H1 (cell line): ENCODE measurements at regions not wholly inside any gene's neighbourhood (a gene's known extent, or its start where the extent isn't known, plus 50 kb on each side); places are given as distances from the start of the nearest gene placed in this dataset.

Experiments used
- CTCF ChIA-PET: fragments of 300-600 bp; sonication (Branson Sonifier 250); formaldehyde crosslinking; loops from one replicate; lab custom pipeline; 2021; ENCODE audit not compliant: partially characterized antibody; lab: Charles Lee
- POLR2A ChIA-PET: fragments of 300-600 bp; sonication (Branson Sonifier 250); formaldehyde crosslinking; loops from one replicate; lab custom pipeline; 2021; ENCODE audit warnings: inconsistent platforms; ENCODE audit not compliant: partially characterized antibody; lab: Charles Lee
- DNase-seq, 2 experiments: peaks; one replicate each; pipeline versions ENCODE4 v3.0.0 to v3.0.0-alpha.2; 2010 to 2022; ENCODE audit warnings: low spot score in 2 of 2, low read depth in 1 of 2, mixed read lengths in 1 of 2
- FAIRE-seq: peaks from 2 replicates; lab custom pipeline; 2011; peaks lifted over from hg19 to GRCh38; lab: Jason Lieb, UNC
- H2AFZ ChIP-seq: 2 replicates; pipeline ENCODE4 v1.8.1; 2012; ENCODE audit warnings: low read length, inconsistent platforms
- H2AK5ac ChIP-seq: 2 replicates; pipeline ENCODE4 v1.6.1; 2013; ENCODE audit warnings: low read depth, low read length
- H2BK120ac ChIP-seq: replicated peaks from 2 replicates; pipeline ENCODE3; 2013; ENCODE audit warnings: low read depth, low read length, inconsistent platforms
- H2BK12ac ChIP-seq: 2 replicates; pipeline ENCODE4 v1.6.1; 2013; ENCODE audit warnings: low read depth, low read length
- H2BK15ac ChIP-seq: 2 replicates; pipeline ENCODE4 v1.6.1; 2013; ENCODE audit warnings: low read length
- H2BK20ac ChIP-seq: 2 replicates; pipeline ENCODE4 v1.6.1; 2013; ENCODE audit warnings: low read length
- H2BK5ac ChIP-seq: 2 replicates; pipeline ENCODE4 v1.6.1; 2013; ENCODE audit warnings: low read depth, low read length
- H3K14ac ChIP-seq: 2 replicates; pipeline ENCODE4 v1.6.1; 2013; ENCODE audit warnings: inconsistent platforms; ENCODE audit not compliant: insufficient read length
- H3K18ac ChIP-seq: 2 replicates; pipeline ENCODE4 v1.6.1; 2013; ENCODE audit warnings: low read length; ENCODE audit errors: extremely low read depth
- H3K23ac ChIP-seq: 2 replicates; pipeline ENCODE4 v1.6.1; 2013; ENCODE audit warnings: inconsistent platforms; ENCODE audit not compliant: insufficient read length
- H3K23me2 ChIP-seq: 2 replicates; pipeline ENCODE4 v1.6.1; 2013; ENCODE audit warnings: low read depth, low read length
- H3K27ac ChIP-seq: 2 replicates; pipeline ENCODE4 v1.6.1; 2011; ENCODE audit warnings: low read depth, low read length, inconsistent platforms
- H3K27me3 ChIP-seq, 4 experiments: replicated peaks in 1 of 4; 1 replicate in 1 of 4; 2 replicates in 3 of 4; pipeline versions ENCODE4 v1.6.1 to v1.8.1; 2011 to 2013; ENCODE audit warnings: low read length in 3 of 4, mild to moderate bottlenecking in 3 of 4, inconsistent platforms in 2 of 4, mixed read lengths in 2 of 4, moderate library complexity in 1 of 4; ENCODE audit not compliant: control insufficient read depth in 3 of 4, insufficient read depth in 3 of 4; ENCODE audit errors: extremely low read depth in 1 of 4
- H3K36me3 ChIP-seq, 4 experiments: 2 replicates each; pipeline versions ENCODE4 v1.6.1 to v1.8.1; 2011 to 2013; ENCODE audit warnings: mild to moderate bottlenecking in 4 of 4, low read length in 3 of 4, moderate library complexity in 2 of 4, control low read depth in 1 of 4, inconsistent platforms in 1 of 4; ENCODE audit not compliant: insufficient read depth in 4 of 4, control insufficient read depth in 2 of 4
- H3K4ac ChIP-seq: replicated peaks from 2 replicates; pipeline ENCODE3; 2013; ENCODE audit warnings: low read length, low read depth, mixed read lengths, inconsistent platforms; ENCODE audit not compliant: insufficient read length
- H3K4me1 ChIP-seq, 4 experiments: replicated peaks in 1 of 4; 1 replicate in 1 of 4; 2 replicates in 3 of 4; pipeline versions ENCODE4 v1.6.1 to v1.8.1; 2011 to 2013; ENCODE audit warnings: low read length in 3 of 4, inconsistent platforms in 2 of 4, mixed read lengths in 1 of 4; ENCODE audit not compliant: insufficient read depth in 4 of 4, control insufficient read depth in 3 of 4
- H3K4me2 ChIP-seq, 2 experiments: 2 replicates each; pipeline versions ENCODE4 v1.6.1 to v1.8.1; 2011 to 2013; ENCODE audit warnings: low read depth in 2 of 2, low read length in 2 of 2, control low read depth in 1 of 2, inconsistent platforms in 1 of 2, mild to moderate bottlenecking in 1 of 2; ENCODE audit not compliant: insufficient read depth in 1 of 2
- H3K4me3 ChIP-seq, 4 experiments: fragments of 200-600, 300-600 bp in 1 of 4; sonication (generic), shearing (Covaris generic), sonication (Bioruptor Twin) in 1 of 4; 2 replicates each; pipeline versions ENCODE4 v1.5.1 to v1.8.1; 2011 to 2016; ENCODE audit warnings: low read length in 4 of 4, low read depth in 3 of 4, control low read depth in 2 of 4, inconsistent platforms in 2 of 4, mild to moderate bottlenecking in 2 of 4, mixed read lengths in 1 of 4, moderate library complexity in 1 of 4; ENCODE audit not compliant: insufficient read depth in 2 of 4; ENCODE audit errors: extremely low read depth in 1 of 4
- H3K56ac ChIP-seq: replicated peaks from 2 replicates; pipeline ENCODE3; 2013; ENCODE audit warnings: low read depth, mild to moderate bottlenecking, mixed read lengths, low read length, inconsistent platforms; ENCODE audit not compliant: insufficient read length
- H3K79me1 ChIP-seq: 2 replicates; pipeline ENCODE4 v1.6.1; 2013; ENCODE audit warnings: low read depth, low read length, control low read depth
- H3K79me2 ChIP-seq, 2 experiments: 2 replicates each; pipeline versions ENCODE4 v1.6.1 to v1.8.1; 2012 to 2013; ENCODE audit warnings: low read length in 2 of 2, mild to moderate bottlenecking in 2 of 2, inconsistent platforms in 1 of 2; ENCODE audit not compliant: insufficient read depth in 2 of 2, control insufficient read depth in 1 of 2
- H3K9ac ChIP-seq, 4 experiments: replicated peaks in 1 of 4; 1 replicate in 1 of 4; 2 replicates in 3 of 4; pipeline versions ENCODE4 v1.6.1 to v1.8.1; 2011 to 2013; ENCODE audit warnings: low read depth in 3 of 4, low read length in 3 of 4, control low read depth in 2 of 4, mild to moderate bottlenecking in 2 of 4, moderate library complexity in 2 of 4, inconsistent platforms in 1 of 4; ENCODE audit errors: extremely low read depth in 1 of 4
- H3K9me3 ChIP-seq, 2 experiments: 2 replicates each; pipeline versions ENCODE4 v1.6.1 to v1.8.1; 2012 to 2013; ENCODE audit warnings: mild to moderate bottlenecking in 2 of 2, moderate library complexity in 2 of 2, control low read depth in 1 of 2, inconsistent platforms in 1 of 2, low read depth in 1 of 2, low read length in 1 of 2, mixed read lengths in 1 of 2; ENCODE audit not compliant: insufficient read depth in 2 of 2
- H4K20me1 ChIP-seq, 2 experiments: replicated peaks in 1 of 2; 2 replicates each; pipeline versions ENCODE3 to v1.8.1; 2011 to 2013; ENCODE audit warnings: inconsistent platforms in 2 of 2, low read length in 2 of 2, mild to moderate bottlenecking in 1 of 2; ENCODE audit not compliant: insufficient read depth in 2 of 2, control insufficient read depth in 1 of 2
- H4K5ac ChIP-seq: 2 replicates; pipeline ENCODE4 v1.6.1; 2013; ENCODE audit warnings: low read length, low read depth, mixed read lengths, inconsistent platforms; ENCODE audit not compliant: insufficient read length
- H4K8ac ChIP-seq: 2 replicates; pipeline ENCODE4 v1.8.0; 2013; ENCODE audit warnings: mild to moderate bottlenecking, moderate library complexity, low read length, inconsistent platforms; ENCODE audit not compliant: insufficient read depth; ENCODE audit errors: extremely low read depth
- H4K91ac ChIP-seq: replicated peaks from 2 replicates; pipeline ENCODE3; 2013; ENCODE audit warnings: low read length, mixed read lengths, inconsistent platforms; ENCODE audit not compliant: insufficient read length
- ATF2 ChIP-seq: IDR thresholded peaks from 2 replicates; pipeline ENCODE4 v1.6.1; 2012; ENCODE audit warnings: low read length, inconsistent platforms
- ATF3 ChIP-seq: IDR thresholded peaks from 2 replicates; pipeline ENCODE4 v1.6.1; 2011; ENCODE audit warnings: low read depth, mild to moderate bottlenecking, low read length; ENCODE audit not compliant: insufficient read depth
- NRF1 ChIP-seq: IDR thresholded peaks from 2 replicates; pipeline ENCODE4 v1.6.1; 2011; ENCODE audit warnings: mild to moderate bottlenecking, low read depth, low read length, improper control_type of control experiment
- SAP30 ChIP-seq: fragments of 300-600 bp; sonication (generic); IDR thresholded peaks from 2 replicates; pipeline ENCODE4 v1.7.1; 2012; ENCODE audit warnings: low read length, moderate library complexity, mild to moderate bottlenecking, inconsistent platforms; ENCODE audit not compliant: insufficient read depth, insufficient replicate concordance
- SP2 ChIP-seq: IDR thresholded peaks from 2 replicates; pipeline ENCODE4 v1.6.1; 2012; ENCODE audit warnings: mild to moderate bottlenecking, low read length, inconsistent platforms
- WGBS, 2 experiments: shearing (Covaris generic) in 1 of 2; methylation state at CpG; one replicate each; pipeline versions ENCODE4 v1.1.6 to v1.1.7; 2013 to 2015; ENCODE audit warnings: low lambda C conversion rate in 2 of 2, mixed read lengths in 2 of 2, inconsistent platforms in 1 of 2, low coverage in 1 of 2, missing lambda C conversion rate in 1 of 2; ENCODE audit not compliant: insufficient replicate concordance in 2 of 2, insufficient coverage in 1 of 2, insufficient read length in 1 of 2; ENCODE audit errors: extremely low coverage in 1 of 2, missing lambda C conversion rate in 1 of 2; 5-methylcytosine and 5-hydroxymethylcytosine counted together

DNA sequence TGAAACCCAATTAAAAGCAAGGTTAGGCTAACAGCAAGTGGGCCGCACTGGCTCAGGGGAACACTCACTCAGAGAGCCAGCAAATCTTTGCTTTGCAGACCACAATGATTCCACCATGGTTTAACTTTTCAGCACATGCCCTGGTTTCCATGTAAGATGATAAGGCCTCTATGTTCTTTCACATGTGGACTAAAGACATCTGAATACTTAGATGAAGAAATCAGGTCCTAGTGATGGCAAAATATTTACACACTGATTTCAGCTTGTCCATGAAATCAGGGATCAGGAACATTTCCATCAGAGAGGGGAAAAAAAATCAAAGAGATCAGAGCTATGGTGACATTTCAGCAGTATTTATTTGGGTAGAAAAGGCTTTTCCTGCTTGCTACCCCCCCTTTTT lies 258.2 kb upstream of the IRX5 start:
- H2BK20ac ChIP-seq, result no peak overlapping the region
- no peak overlapping the region for H3K4me2 ChIP-seq
- no peaks in the 10 kb centered on the region for H3K36me3 ChIP-seq
- H3K4me1 ChIP-seq, result no peaks in the 10 kb centered on the region
- no peak overlapping the region for H4K5ac ChIP-seq
- no peak overlapping the region for H3K56ac ChIP-seq
- no peak overlapping the region for H2BK5ac ChIP-seq
- H3K14ac ChIP-seq, result no peak overlapping the region
- no peak overlapping the region for H2AFZ ChIP-seq
- WGBS, 2 experiments, result 100% methylated on average over 1 of the region's 1 CpG; no CpG with 5 or more reads in 1 of the 2 experiments
- H4K91ac ChIP-seq, result no peak overlapping the region
- no peak overlapping the region for H2BK120ac ChIP-seq
- H3K18ac ChIP-seq, result no peak overlapping the region
- POLR2A ChIA-PET, result no interaction called here
- H3K27me3 ChIP-seq, result no peaks in the 10 kb centered on the region
- H3K23me2 ChIP-seq, result no peaks in the 10 kb centered on the region
- no peak overlapping the region for H2AK5ac ChIP-seq
- no peak overlapping the region for H2BK15ac ChIP-seq
- no peak overlapping the region for H3K23ac ChIP-seq
- no peak overlapping the region for H3K27ac ChIP-seq
- H3K79me1 ChIP-seq, result no peaks in the 10 kb centered on the region
- TF ChIP-seq SAP30 (no peak), SP2 (no peak), ATF3 (no peak), ATF2 (no peak), NRF1 (no peak)
- DNase-seq (no peak), FAIRE-seq (no peak)
- H3K79me2 ChIP-seq, result no peaks in the 10 kb centered on the region
- CTCF ChIA-PET, result no interaction called here
- no peak overlapping the region for H4K8ac ChIP-seq
- no peak overlapping the region for H2BK12ac ChIP-seq
- no peak overlapping the region for H3K4ac ChIP-seq
- H4K20me1 ChIP-seq, result no peaks in the 10 kb centered on the region
- H3K4me3 ChIP-seq, result no peak overlapping the region
- H3K9ac ChIP-seq, result no peak overlapping the region
- no peaks in the 10 kb centered on the region for H3K9me3 ChIP-seq
